Hepatocyte (in vitro differentiated cells): ENCODE measurements at regions not wholly inside any gene's neighbourhood (a gene's known extent, or its start where the extent isn't known, plus 50 kb on each side); places are given as distances from the start of the nearest gene placed in this dataset.

Source experiments
- DNase-seq: peaks from one replicate; pipeline ENCODE4 v3.0.0-alpha.2; 2016; ENCODE audit warnings: low spot score
- H2AFZ ChIP-seq: fragments of 200-600 bp; sonication (generic); 2 replicates; pipeline ENCODE4 v1.6.0; 2016; ENCODE audit warnings: antibody characterized with exemption, mild to moderate bottlenecking
- H3K27ac ChIP-seq: fragments of 200-600 bp; sonication (generic); 2 replicates; pipeline ENCODE4 v1.5.1; 2016; ENCODE audit warnings: mild to moderate bottlenecking
- H3K27me3 ChIP-seq: fragments of 200-600 bp; sonication (generic); 2 replicates; pipeline ENCODE4 v1.6.1; 2016
- H3K36me3 ChIP-seq: fragments of 200-600 bp; sonication (generic); replicated peaks from 2 replicates; pipeline ENCODE4 v1.5.1; 2016; ENCODE audit warnings: low read depth; ENCODE audit not compliant: insufficient read depth
- H3K4me1 ChIP-seq: fragments of 200-600 bp; sonication (generic); 2 replicates; pipeline ENCODE4 v1.5.1; 2016; ENCODE audit warnings: mild to moderate bottlenecking, moderate library complexity; ENCODE audit not compliant: insufficient read depth
- H3K4me2 ChIP-seq: fragments of 200-600 bp; sonication (generic); 2 replicates; pipeline ENCODE4 v1.6.0; 2016
- H3K4me3 ChIP-seq: fragments of 200-600 bp; sonication (generic); 2 replicates; pipeline ENCODE4 v1.5.1; 2016; ENCODE audit warnings: mild to moderate bottlenecking
- H3K79me2 ChIP-seq: fragments of 200-600 bp; sonication (generic); 2 replicates; pipeline ENCODE4 v1.6.0; 2017; ENCODE audit warnings: mild to moderate bottlenecking
- H3K9me2 ChIP-seq: fragments of 200-600 bp; sonication (generic); replicated peaks from 2 replicates; pipeline ENCODE4 v1.6.0; 2017; ENCODE audit warnings: mild to moderate bottlenecking; ENCODE audit not compliant: insufficient read depth
- H3K9me3 ChIP-seq: fragments of 200-600 bp; sonication (generic); 2 replicates; pipeline ENCODE4 v1.5.1; 2016; ENCODE audit warnings: low read depth, mild to moderate bottlenecking
- H4K20me1 ChIP-seq: fragments of 200-600 bp; sonication (generic); 2 replicates; pipeline ENCODE4 v1.6.0; 2016; ENCODE audit warnings: mild to moderate bottlenecking; ENCODE audit not compliant: insufficient read depth, poor library complexity, severe bottlenecking
- CTCF ChIP-seq: fragments of 200-600 bp; sonication (generic); IDR thresholded peaks from 2 replicates; pipeline ENCODE4 v1.5.1; 2016; ENCODE audit warnings: antibody characterized with exemption, mild to moderate bottlenecking; ENCODE audit not compliant: poor library complexity
- EZH2 ChIP-seq: fragments of 200-600 bp; sonication (generic); IDR thresholded peaks from 2 replicates; pipeline ENCODE4 v1.6.1; 2016; ENCODE audit warnings: antibody characterized with exemption, mild to moderate bottlenecking, borderline replicate concordance
- EZH2phosphoT487 ChIP-seq: fragments of 200-600 bp; sonication (generic); IDR thresholded peaks from one replicate; pipeline ENCODE4 v1.6.1; 2018; ENCODE audit warnings: antibody characterized with exemption, mild to moderate bottlenecking, low read depth, moderate library complexity; ENCODE audit not compliant: unreplicated experiment, severe bottlenecking
- WGBS: methylation state at CpG from one replicate; pipeline ENCODE4 v1.1.6; 2016; ENCODE audit warnings: low lambda C conversion rate; ENCODE audit errors: missing lambda C conversion rate; 5-methylcytosine and 5-hydroxymethylcytosine counted together

GRCh38 chr17:77735081-77735565 lies 223.4 kb upstream of the TNRC6C start:
- Histone ChIP-seq H3K4me1 (peaks cover 26% of the 10 kb centered on the region), H3K27ac (peak overlapping the region; percentile 94), H3K9me2 (no peaks in the 10 kb centered on the region), H3K9me3 (no peaks in the 10 kb centered on the region), H2AFZ (no peak overlapping the region), H3K4me2 (peak overlapping the region; percentile 65), H3K4me3 (no peak overlapping the region), H3K27me3 (no peaks in the 10 kb centered on the region), H3K79me2 (no peaks in the 10 kb centered on the region), H4K20me1 (no peaks in the 10 kb centered on the region), H3K36me3 (no peaks in the 10 kb centered on the region)
- 29% methylated on average over 10 of the region's 10 CpGs for WGBS
- TF ChIP-seq EZH2phosphoT487 (no peak), CTCF (no peak), EZH2 (no peak)
- peak; percentile 68 for DNase-seq

GRCh38 chr17:77735566-77736198 lies 222.8 kb upstream of the TNRC6C start:
- peak overlapping the region; percentile 32 for H2AFZ ChIP-seq
- H3K9me3 ChIP-seq: no peaks in the 10 kb centered on the region
- 26% methylated on average over 4 of the region's 7 CpGs for WGBS
- H3K9me2 ChIP-seq: no peaks in the 10 kb centered on the region
- peaks cover 26% of the 10 kb centered on the region for H3K4me1 ChIP-seq
- H3K27me3 ChIP-seq: no peaks in the 10 kb centered on the region
- TF ChIP-seq EZH2phosphoT487 (no peak), EZH2 (no peak), CTCF (no peak)
- DNase-seq: peak; percentile 72
- no peaks in the 10 kb centered on the region for H3K36me3 ChIP-seq
- no peaks in the 10 kb centered on the region for H4K20me1 ChIP-seq
- peak overlapping the region; percentile 65 for H3K4me2 ChIP-seq
- H3K79me2 ChIP-seq: no peaks in the 10 kb centered on the region
- H3K27ac ChIP-seq: peak overlapping the region; percentile 94
- H3K4me3 ChIP-seq: no peak overlapping the region

GRCh38 chr17:77736199-77736585 lies 222.3 kb upstream of the TNRC6C start:
- Histone ChIP-seq H4K20me1 (no peaks in the 10 kb centered on the region), H3K4me1 (peaks cover 26% of the 10 kb centered on the region), H3K27ac (peak overlapping the region; percentile 85), H3K4me3 (no peak overlapping the region), H2AFZ (peak overlapping the region; percentile 32), H3K4me2 (peak overlapping the region; percentile 59), H3K27me3 (no peaks in the 10 kb centered on the region), H3K36me3 (no peaks in the 10 kb centered on the region), H3K9me3 (no peaks in the 10 kb centered on the region), H3K79me2 (no peaks in the 10 kb centered on the region), H3K9me2 (no peaks in the 10 kb centered on the region)
- no peak for DNase-seq
- WGBS: 55% methylated on average over 17 of the region's 17 CpGs
- no peak for TF ChIP-seq EZH2
- no peak for TF ChIP-seq CTCF
- no peak for TF ChIP-seq EZH2phosphoT487
